ENCODE measurements at regions not wholly inside any gene's neighbourhood (a gene's known extent, or its start where the extent isn't known, plus 50 kb on each side); places are given as distances from the start of the nearest gene placed in this dataset.

DNA sequence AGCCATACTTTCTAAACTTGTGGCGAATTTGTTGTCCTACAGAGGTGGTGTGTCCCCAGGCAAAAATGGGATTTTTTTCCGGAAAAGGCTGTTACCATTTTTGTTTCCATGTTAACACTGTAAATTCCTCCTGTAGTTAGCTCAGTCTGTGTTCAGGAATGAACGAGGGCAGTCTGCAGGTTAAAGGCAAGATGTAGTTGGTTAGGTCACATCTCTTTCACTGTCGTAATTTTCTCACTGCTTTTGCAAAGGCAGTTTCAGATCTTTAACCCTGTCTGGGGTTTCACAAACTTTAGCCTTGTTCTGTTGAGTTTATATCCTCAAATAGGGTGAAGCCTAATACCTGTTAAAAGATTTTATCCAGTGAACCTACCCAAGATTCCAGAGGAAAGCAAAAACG lies 50.5 kb upstream of the PUDP start:
- TF ChIP-seq EP300 (IDR thresholded peaks at IDR 0.05) (no peak), POLR2A (IDR thresholded peaks at IDR 0.05) (no peak)
- TF ChIP-seq, protein P1, sequence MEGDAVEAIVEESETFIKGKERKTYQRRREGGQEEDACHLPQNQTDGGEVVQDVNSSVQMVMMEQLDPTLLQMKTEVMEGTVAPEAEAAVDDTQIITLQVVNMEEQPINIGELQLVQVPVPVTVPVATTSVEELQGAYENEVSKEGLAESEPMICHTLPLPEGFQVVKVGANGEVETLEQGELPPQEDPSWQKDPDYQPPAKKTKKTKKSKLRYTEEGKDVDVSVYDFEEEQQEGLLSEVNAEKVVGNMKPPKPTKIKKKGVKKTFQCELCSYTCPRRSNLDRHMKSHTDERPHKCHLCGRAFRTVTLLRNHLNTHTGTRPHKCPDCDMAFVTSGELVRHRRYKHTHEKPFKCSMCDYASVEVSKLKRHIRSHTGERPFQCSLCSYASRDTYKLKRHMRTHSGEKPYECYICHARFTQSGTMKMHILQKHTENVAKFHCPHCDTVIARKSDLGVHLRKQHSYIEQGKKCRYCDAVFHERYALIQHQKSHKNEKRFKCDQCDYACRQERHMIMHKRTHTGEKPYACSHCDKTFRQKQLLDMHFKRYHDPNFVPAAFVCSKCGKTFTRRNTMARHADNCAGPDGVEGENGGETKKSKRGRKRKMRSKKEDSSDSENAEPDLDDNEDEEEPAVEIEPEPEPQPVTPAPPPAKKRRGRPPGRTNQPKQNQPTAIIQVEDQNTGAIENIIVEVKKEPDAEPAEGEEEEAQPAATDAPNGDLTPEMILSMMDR (IDR thresholded peaks at IDR 0.05), result no peak
- Histone ChIP-seq H3K4me3 (no peak overlapping the region), H3K4me1 (no peaks in the 10 kb centered on the region), H3K27me3 (no peaks in the 10 kb centered on the region), H3K36me3 (no peaks in the 10 kb centered on the region), H3K9me3 (no peaks in the 10 kb centered on the region), H3K27ac (no peak overlapping the region)
- 43 to 48% methylated on average over 5 of the region's 5 CpGs for WGBS, 2 donors
- no peak for DNase-seq (ENCODE audit: low spot score in 2 of 2)
